HG02852 (cell line): ENCODE measurements at regions not wholly inside any gene's neighbourhood (a gene's known extent, or its start where the extent isn't known, plus 50 kb on each side); places are given as distances from the start of the nearest gene placed in this dataset.

ENCODE experiments used
- ATAC-seq: cut with Tn5 transposase; IDR thresholded peaks from one replicate; pipeline ENCODE4 v1.9.1; 2021; ENCODE audit warnings: mild to moderate bottlenecking, moderate library complexity; ENCODE audit not compliant: unreplicated experiment

GRCh38 chr11:31865606-31866300 is 54.6 kb upstream of the PAX6 start:
- ATAC-seq = no peak

- no peak for ATAC-seq
Measured at GRCh38 chr11:31863170-31863832, 52.2 kb upstream of the PAX6 start.

GRCh38 chr11:31861011-31861410 is 49.9 kb upstream of the PAX6 start:
- ATAC-seq = no peak
